ENCODE measurements at regions not wholly inside any gene's neighbourhood (a gene's known extent, or its start where the extent isn't known, plus 50 kb on each side); places are given as distances from the start of the nearest gene placed in this dataset.
"Not testable (repeated sequence)": the region's sequence is repeated elsewhere in the genome, so short reads cannot be mapped to it uniquely, and the experiment has no call there.

GRCh38 chr21:23601549-23601948 is 2005.7 kb downstream of the MRPL39 start:
- Histone ChIP-seq H3K36me3 (no peaks in the 10 kb centered on the region), H3K27me3 (ENCODE audit: low read depth) (no peaks in the 10 kb centered on the region), H3K9me3 (no peaks in the 10 kb centered on the region), H3K4me1 (no peaks in the 10 kb centered on the region), H3K27ac (no peak overlapping the region), H3K4me3 (no peak overlapping the region)
- intact Hi-C loops (cut with DNase I), result no loop called here
- no peak for TF ChIP-seq CTCF (IDR thresholded peaks at IDR 0.05)
- no peak for ATAC-seq
- no peak for DNase-seq

GRCh38 chr21:23593582-23593981 is 2013.7 kb downstream of the MRPL39 start:
- Histone ChIP-seq H3K27me3 (ENCODE audit: low read depth) (no peaks in the 10 kb centered on the region), H3K9me3 (no peaks in the 10 kb centered on the region), H3K27ac (no peak overlapping the region), H3K4me1 (no peaks in the 10 kb centered on the region), H3K36me3 (no peaks in the 10 kb centered on the region), H3K4me3 (no peak overlapping the region)
- intact Hi-C loops (cut with DNase I), result no loop called here
- no peak for ATAC-seq
- no peak for DNase-seq
- no peak for TF ChIP-seq CTCF (IDR thresholded peaks at IDR 0.05)

- DNase-seq (no peak), ATAC-seq (no peak)
- no peak for TF ChIP-seq CTCF (IDR thresholded peaks at IDR 0.05)
- H3K27ac ChIP-seq, result no peak overlapping the region
- H3K4me3 ChIP-seq, result no peak overlapping the region
- intact Hi-C loops (cut with DNase I), result no loop called here
- H3K27me3 ChIP-seq (ENCODE audit: low read depth), result no peaks in the 10 kb centered on the region
- H3K4me1 ChIP-seq, result no peaks in the 10 kb centered on the region
- no peaks in the 10 kb centered on the region for H3K9me3 ChIP-seq
- no peaks in the 10 kb centered on the region for H3K36me3 ChIP-seq
These were observed 2021.9 kb downstream of the MRPL39 start for GRCh38 chr21:23585419-23585818.

- intact Hi-C loops (cut with DNase I), result no loop called here
- DNase-seq (no peak), ATAC-seq (no peak)
- H3K27ac ChIP-seq, result no peak overlapping the region
- H3K9me3 ChIP-seq, result no peaks in the 10 kb centered on the region
- no peaks in the 10 kb centered on the region for H3K36me3 ChIP-seq
- TF ChIP-seq CTCF (IDR thresholded peaks at IDR 0.05), result no peak
- no peaks in the 10 kb centered on the region for H3K27me3 ChIP-seq (ENCODE audit: low read depth)
- no peaks in the 10 kb centered on the region for H3K4me1 ChIP-seq
- H3K4me3 ChIP-seq, result no peak overlapping the region
These were observed 2027.7 kb downstream of the MRPL39 start for GRCh38 chr21:23579573-23579972.

GRCh38 chr21:23578027-23578426 is 2029.3 kb downstream of the MRPL39 start:
- Histone ChIP-seq H3K27ac (no peak overlapping the region), H3K9me3 (no peaks in the 10 kb centered on the region), H3K4me1 (no peaks in the 10 kb centered on the region), H3K4me3 (no peak overlapping the region), H3K27me3 (ENCODE audit: low read depth) (no peaks in the 10 kb centered on the region), H3K36me3 (no peaks in the 10 kb centered on the region)
- TF ChIP-seq CTCF (IDR thresholded peaks at IDR 0.05), result no peak
- DNase-seq, result no peak
- ATAC-seq, result no peak
- intact Hi-C loops (cut with DNase I), result no loop called here

GRCh38 chr21:23574932-23575331 is 2032.3 kb downstream of the MRPL39 start:
- TF ChIP-seq CTCF (IDR thresholded peaks at IDR 0.05), result no peak
- intact Hi-C loops (cut with DNase I), result no loop called here
- Histone ChIP-seq H3K4me1 (no peaks in the 10 kb centered on the region), H3K27me3 (ENCODE audit: low read depth) (no peaks in the 10 kb centered on the region), H3K4me3 (no peak overlapping the region), H3K27ac (no peak overlapping the region), H3K9me3 (no peaks in the 10 kb centered on the region), H3K36me3 (no peaks in the 10 kb centered on the region)
- no peak for DNase-seq
- ATAC-seq, result no peak

- ATAC-seq; H3K9me3 ChIP-seq; H3K4me3 ChIP-seq; H3K36me3 ChIP-seq; DNase-seq; H3K27me3 ChIP-seq (ENCODE audit: low read depth); intact Hi-C loops (cut with DNase I); H3K27ac ChIP-seq; H3K4me1 ChIP-seq: not testable (repeated sequence)
These were observed 2058.4 kb downstream of the MRPL39 start for GRCh38 chr21:23548924-23549323.
